ENCODE measurements at regions not wholly inside any gene's neighbourhood (a gene's known extent, or its start where the extent isn't known, plus 50 kb on each side); places are given as distances from the start of the nearest gene placed in this dataset.

DNA sequence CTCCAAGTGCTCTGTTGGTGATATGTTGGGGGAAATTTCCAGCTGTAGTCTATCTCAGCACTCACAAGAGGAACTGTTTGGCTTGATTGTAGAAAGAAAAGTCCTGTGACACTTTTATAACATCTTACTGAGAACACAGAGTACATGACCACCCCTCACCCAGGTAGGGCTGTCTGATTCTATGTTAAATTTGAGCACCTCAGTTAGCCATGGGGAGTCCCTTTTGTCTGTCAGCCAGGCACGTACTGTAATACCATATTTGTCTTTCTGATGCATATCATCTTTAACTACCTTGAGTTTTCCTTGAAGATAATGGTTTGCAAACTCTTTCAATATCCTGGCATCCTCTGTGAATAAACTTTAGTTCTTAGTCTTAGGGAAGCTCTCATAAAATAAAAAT, 164.5 kb downstream of the IZUMO3 start:
- Histone ChIP-seq H3K79me2 (ENCODE audit: low read length) (no peaks in the 10 kb centered on the region), H3K9ac (ENCODE audit: low read length) (no peak overlapping the region), H2AFZ (ENCODE audit: low read depth, low read length) (no peak overlapping the region), H3K9me3 (ENCODE audit: insufficient read depth, low read length) (peaks cover 4% of the 10 kb centered on the region; the same call in 1 of the 2 replicates), H3K4me3 (ENCODE audit: low read length) (no peak overlapping the region), H3K27me3 (ENCODE audit: low read depth, low read length) (no peaks in the 10 kb centered on the region), H3K27ac (ENCODE audit: low read length) (no peak overlapping the region), H4K20me1 (ENCODE audit: insufficient read depth, low read length) (no peaks in the 10 kb centered on the region), H3K36me3 (replicated peaks; ENCODE audit: low read depth, low read length) (no peaks in the 10 kb centered on the region), H3K4me1 (ENCODE audit: low read length) (no peaks in the 10 kb centered on the region), H3K4me2 (ENCODE audit: low read length) (no peak overlapping the region)
- no peak for TF ChIP-seq EZH2phosphoT487 (IDR thresholded peaks at IDR 0.05; ENCODE audit: low read depth)
- TF ChIP-seq, protein P1, sequence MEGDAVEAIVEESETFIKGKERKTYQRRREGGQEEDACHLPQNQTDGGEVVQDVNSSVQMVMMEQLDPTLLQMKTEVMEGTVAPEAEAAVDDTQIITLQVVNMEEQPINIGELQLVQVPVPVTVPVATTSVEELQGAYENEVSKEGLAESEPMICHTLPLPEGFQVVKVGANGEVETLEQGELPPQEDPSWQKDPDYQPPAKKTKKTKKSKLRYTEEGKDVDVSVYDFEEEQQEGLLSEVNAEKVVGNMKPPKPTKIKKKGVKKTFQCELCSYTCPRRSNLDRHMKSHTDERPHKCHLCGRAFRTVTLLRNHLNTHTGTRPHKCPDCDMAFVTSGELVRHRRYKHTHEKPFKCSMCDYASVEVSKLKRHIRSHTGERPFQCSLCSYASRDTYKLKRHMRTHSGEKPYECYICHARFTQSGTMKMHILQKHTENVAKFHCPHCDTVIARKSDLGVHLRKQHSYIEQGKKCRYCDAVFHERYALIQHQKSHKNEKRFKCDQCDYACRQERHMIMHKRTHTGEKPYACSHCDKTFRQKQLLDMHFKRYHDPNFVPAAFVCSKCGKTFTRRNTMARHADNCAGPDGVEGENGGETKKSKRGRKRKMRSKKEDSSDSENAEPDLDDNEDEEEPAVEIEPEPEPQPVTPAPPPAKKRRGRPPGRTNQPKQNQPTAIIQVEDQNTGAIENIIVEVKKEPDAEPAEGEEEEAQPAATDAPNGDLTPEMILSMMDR (IDR thresholded peaks at IDR 0.05; ENCODE audit: low read depth, low read length): no peak

DNA sequence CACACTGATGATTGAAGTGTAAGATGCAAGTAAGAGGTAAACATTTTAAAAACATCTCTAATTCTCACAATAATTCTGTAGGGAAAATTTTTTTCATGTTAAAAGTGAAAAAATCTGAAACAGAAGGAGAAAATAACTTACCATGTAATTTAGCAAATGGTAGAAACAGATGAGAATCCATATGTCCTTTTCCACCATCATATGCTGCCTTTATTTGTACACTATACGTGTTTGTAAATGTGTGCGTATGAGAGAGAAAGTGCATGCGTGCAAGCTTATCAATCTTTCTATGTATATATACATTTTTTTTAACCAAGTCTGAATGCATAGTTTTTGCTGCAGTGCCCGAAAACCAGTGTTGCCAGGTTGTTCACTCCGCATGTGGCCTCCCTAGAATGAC, 186.7 kb downstream of the IZUMO3 start:
- Histone ChIP-seq H3K4me2 (ENCODE audit: low read length) (no peak overlapping the region), H3K27ac (ENCODE audit: low read length) (no peak overlapping the region), H3K4me1 (ENCODE audit: low read length) (no peaks in the 10 kb centered on the region), H3K9me3 (ENCODE audit: insufficient read depth, low read length) (no peaks in the 10 kb centered on the region), H4K20me1 (ENCODE audit: insufficient read depth, low read length) (no peaks in the 10 kb centered on the region), H3K79me2 (ENCODE audit: low read length) (no peaks in the 10 kb centered on the region), H3K9ac (ENCODE audit: low read length) (no peak overlapping the region), H3K27me3 (ENCODE audit: low read depth, low read length) (no peaks in the 10 kb centered on the region), H3K4me3 (ENCODE audit: low read length) (no peak overlapping the region), H3K36me3 (replicated peaks; ENCODE audit: low read depth, low read length) (no peaks in the 10 kb centered on the region), H2AFZ (ENCODE audit: low read depth, low read length) (no peak overlapping the region)
- TF ChIP-seq EZH2phosphoT487 (IDR thresholded peaks at IDR 0.05; ENCODE audit: low read depth): no peak
- TF ChIP-seq, protein P1 (IDR thresholded peaks at IDR 0.05; ENCODE audit: low read depth, low read length): no peak

DNA sequence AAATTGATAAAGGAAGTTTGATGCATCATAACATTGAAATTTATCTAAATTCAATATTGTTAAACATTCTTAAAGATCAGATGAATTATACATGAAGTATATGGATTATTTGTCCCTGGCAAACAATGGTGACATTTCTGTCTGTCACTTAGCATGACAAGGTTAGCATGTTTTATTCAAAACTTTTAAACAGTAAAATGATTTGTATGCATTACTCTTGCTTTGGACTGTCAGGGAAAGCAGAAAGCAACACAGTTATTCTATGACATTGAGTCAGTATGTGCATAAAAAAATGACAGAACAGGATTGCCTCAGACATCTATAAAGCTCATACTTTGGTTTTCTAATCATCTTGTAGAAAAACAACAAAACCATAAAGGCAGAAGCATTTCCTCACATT, 193.7 kb downstream of the IZUMO3 start:
- Histone ChIP-seq H3K4me1 (ENCODE audit: low read length) (peaks cover 12% of the 10 kb centered on the region), H3K79me2 (ENCODE audit: low read length) (no peaks in the 10 kb centered on the region), H3K36me3 (replicated peaks; ENCODE audit: low read depth, low read length) (no peaks in the 10 kb centered on the region), H3K27me3 (ENCODE audit: low read depth, low read length) (no peaks in the 10 kb centered on the region), H3K9ac (ENCODE audit: low read length) (no peak overlapping the region), H3K4me3 (ENCODE audit: low read length) (no peak overlapping the region), H3K9me3 (ENCODE audit: insufficient read depth, low read length) (no peaks in the 10 kb centered on the region), H4K20me1 (ENCODE audit: insufficient read depth, low read length) (no peaks in the 10 kb centered on the region), H3K4me2 (ENCODE audit: low read length) (no peak overlapping the region), H3K27ac (ENCODE audit: low read length) (no peak overlapping the region), H2AFZ (ENCODE audit: low read depth, low read length) (no peak overlapping the region)
- TF ChIP-seq, protein P1 (IDR thresholded peaks at IDR 0.05; ENCODE audit: low read depth, low read length): no peak
- no peak for TF ChIP-seq EZH2phosphoT487 (IDR thresholded peaks at IDR 0.05; ENCODE audit: low read depth)

DNA sequence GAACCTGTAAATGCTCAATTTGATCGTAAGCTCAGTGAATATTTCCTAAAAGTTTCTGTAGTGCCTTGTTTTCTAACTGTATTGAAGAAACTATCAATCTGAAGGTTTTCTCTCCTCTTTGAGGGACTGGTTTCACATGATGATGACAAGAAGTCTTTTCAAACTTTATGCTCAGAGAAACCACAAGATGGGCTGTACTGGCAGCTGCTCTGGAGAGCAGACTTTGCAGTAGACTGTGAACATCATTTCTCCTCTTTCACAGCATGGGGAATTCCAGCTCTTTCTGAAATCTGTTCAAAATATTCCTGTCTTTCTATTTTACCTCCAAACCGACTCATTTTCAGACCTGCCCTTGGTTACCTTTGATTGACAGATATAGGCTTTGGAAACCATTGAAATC, 194.4 kb downstream of the IZUMO3 start:
- TF ChIP-seq, protein P1 (IDR thresholded peaks at IDR 0.05; ENCODE audit: low read depth, low read length): no peak
- TF ChIP-seq EZH2phosphoT487 (IDR thresholded peaks at IDR 0.05; ENCODE audit: low read depth): no peak

More for the DNA sequence above, 194.4 kb downstream of the IZUMO3 start:
- Histone ChIP-seq H2AFZ (ENCODE audit: low read depth, low read length) (no peak overlapping the region), H3K36me3 (replicated peaks; ENCODE audit: low read depth, low read length) (no peaks in the 10 kb centered on the region), H3K4me2 (ENCODE audit: low read length) (peak overlapping the region; percentile 29), H3K27me3 (ENCODE audit: low read depth, low read length) (no peaks in the 10 kb centered on the region), H4K20me1 (ENCODE audit: insufficient read depth, low read length) (no peaks in the 10 kb centered on the region), H3K4me1 (ENCODE audit: low read length) (peaks cover 12% of the 10 kb centered on the region), H3K4me3 (ENCODE audit: low read length) (no peak overlapping the region), H3K9me3 (ENCODE audit: insufficient read depth, low read length) (no peaks in the 10 kb centered on the region), H3K9ac (ENCODE audit: low read length) (no peak overlapping the region), H3K27ac (ENCODE audit: low read length) (peak overlapping the region; percentile 19; the same call in 1 of the 2 replicates), H3K79me2 (ENCODE audit: low read length) (no peaks in the 10 kb centered on the region)
